AG04449 (cell line): ENCODE measurements at regions not wholly inside any gene's neighbourhood (a gene's known extent, or its start where the extent isn't known, plus 50 kb on each side); places are given as distances from the start of the nearest gene placed in this dataset.

Experiments used
- CTCF ChIA-PET: fragments of 350-600 bp; formaldehyde crosslinking; extraction: SDS; loops from one replicate; lab custom pipeline; 2021; ENCODE audit warnings: antibody characterized with exemption; lab: Yijun Ruan, JAX
- POLR2A ChIA-PET: fragments of 400-600, 350-600 bp; formaldehyde crosslinking; extraction: SDS; loops from one replicate; lab custom pipeline; 2020; ENCODE audit warnings: antibody characterized with exemption, inconsistent platforms; lab: Yijun Ruan, JAX
- DNase-seq: peaks from one replicate; pipeline ENCODE4 v3.0.0-alpha.2; 2010; ENCODE audit warnings: low read depth, low spot score
- H3K4me3 ChIP-seq: 2 replicates; pipeline ENCODE4 v1.5.1; 2011; ENCODE audit warnings: low read depth, mild to moderate bottlenecking, control low read depth, low read length
- CTCF ChIP-seq: IDR thresholded peaks from one replicate; pipeline ENCODE4 v1.5.1; 2011; ENCODE audit warnings: mild to moderate bottlenecking, moderate library complexity, low read length, control low read depth, inconsistent platforms; ENCODE audit not compliant: insufficient read depth; ENCODE audit errors: missing control alignments

- TF ChIP-seq CTCF, result no peak
- no peak for DNase-seq
- CTCF ChIA-PET, result no interaction called here
- H3K4me3 ChIP-seq, result no peak overlapping the region
- POLR2A ChIA-PET, result no interaction called here
Measured at GRCh38 chr21:24870633-24871032, 736.6 kb downstream of the MRPL39 start.

GRCh38 chr21:24869862-24870261 lies 737.4 kb downstream of the MRPL39 start:
- CTCF ChIA-PET, result no interaction called here
- DNase-seq, result no peak
- POLR2A ChIA-PET, result no interaction called here
- no peak overlapping the region for H3K4me3 ChIP-seq
- no peak for TF ChIP-seq CTCF

GRCh38 chr21:24868117-24868516 lies 739.2 kb downstream of the MRPL39 start:
- no peak for TF ChIP-seq CTCF
- ChIA-PET POLR2A (no interaction called here), CTCF (no interaction called here)
- DNase-seq, result no peak
- H3K4me3 ChIP-seq, result no peak overlapping the region

- CTCF ChIA-PET, result no interaction called here
- H3K4me3 ChIP-seq, result no peak overlapping the region
- POLR2A ChIA-PET, result no interaction called here
- DNase-seq, result no peak
- no peak for TF ChIP-seq CTCF
Measured at GRCh38 chr21:24861471-24861870, 745.8 kb downstream of the MRPL39 start.

GRCh38 chr21:24856326-24856725 lies 751.0 kb downstream of the MRPL39 start:
- POLR2A ChIA-PET, result no interaction called here
- H3K4me3 ChIP-seq, result no peak overlapping the region
- TF ChIP-seq CTCF, result no peak
- CTCF ChIA-PET, result no interaction called here
- no peak for DNase-seq

GRCh38 chr21:24852610-24853195 lies 754.6 kb downstream of the MRPL39 start:
- DNase-seq, result no peak
- no peak for TF ChIP-seq CTCF
- no peak overlapping the region for H3K4me3 ChIP-seq
- ChIA-PET CTCF (no interaction called here), POLR2A (no interaction called here)
